ENCODE measurements at regions not wholly inside any gene's neighbourhood (a gene's known extent, or its start where the extent isn't known, plus 50 kb on each side); places are given as distances from the start of the nearest gene placed in this dataset.

DNA sequence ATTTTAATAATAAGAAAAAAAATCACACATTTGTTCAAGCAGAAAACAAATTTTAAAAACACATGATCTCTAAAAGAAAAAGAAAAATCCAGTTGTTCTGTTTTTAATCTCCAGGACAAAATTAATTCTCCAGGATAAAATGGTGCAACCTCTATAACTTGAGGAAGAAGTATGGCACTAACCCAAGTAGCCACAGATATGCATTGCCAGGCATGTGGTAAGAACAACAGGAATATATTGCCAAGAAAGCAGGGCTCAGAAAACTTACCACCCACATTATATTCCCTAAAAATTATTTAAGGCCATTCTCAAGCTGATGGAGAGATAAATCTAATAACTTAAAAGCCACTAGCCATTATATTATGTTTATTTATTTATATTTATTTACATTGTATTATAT, 295.7 kb upstream of the TMCO5A start:
- DNase-seq (ENCODE audit: low read depth): no peak
- no peak for TF ChIP-seq CTCF (conservative IDR thresholded peaks at IDR 0.05; ENCODE audit: low read depth, low read length)
- no peak overlapping the region for H3K4me3 ChIP-seq (ENCODE audit: low read depth, low read length)

GRCh38 chr15:37652646-37653417, 281.6 kb upstream of the TMCO5A start:
- H3K4me3 ChIP-seq (ENCODE audit: low read depth, low read length): no peak overlapping the region
- DNase-seq (ENCODE audit: low read depth): peak; percentile 4
- no peak for TF ChIP-seq CTCF (conservative IDR thresholded peaks at IDR 0.05; ENCODE audit: low read depth, low read length)

DNA sequence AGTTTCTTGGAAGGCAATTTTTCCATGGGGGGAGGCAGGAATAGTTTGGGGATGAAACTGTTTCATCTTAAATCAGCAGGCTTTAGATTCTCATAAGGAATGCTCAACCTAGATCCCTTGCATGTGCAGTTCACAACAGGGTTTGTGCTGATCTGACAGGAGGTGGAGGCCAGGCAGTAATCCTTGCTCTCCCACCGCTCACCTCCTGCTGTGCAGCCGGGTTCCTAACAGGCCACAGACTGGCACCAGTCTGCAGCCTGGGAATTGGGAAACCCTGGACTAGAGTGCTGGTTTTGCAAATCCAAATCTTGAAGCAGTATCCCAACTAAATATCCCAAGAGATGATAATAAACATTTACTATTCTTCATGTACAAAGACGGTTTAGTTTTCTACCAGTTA, 256.3 kb upstream of the TMCO5A start:
- H3K4me3 ChIP-seq (ENCODE audit: low read depth, low read length): no peak overlapping the region
- TF ChIP-seq CTCF (conservative IDR thresholded peaks at IDR 0.05; ENCODE audit: low read depth, low read length): no peak
- DNase-seq (ENCODE audit: low read depth): peak; percentile 2

DNA sequence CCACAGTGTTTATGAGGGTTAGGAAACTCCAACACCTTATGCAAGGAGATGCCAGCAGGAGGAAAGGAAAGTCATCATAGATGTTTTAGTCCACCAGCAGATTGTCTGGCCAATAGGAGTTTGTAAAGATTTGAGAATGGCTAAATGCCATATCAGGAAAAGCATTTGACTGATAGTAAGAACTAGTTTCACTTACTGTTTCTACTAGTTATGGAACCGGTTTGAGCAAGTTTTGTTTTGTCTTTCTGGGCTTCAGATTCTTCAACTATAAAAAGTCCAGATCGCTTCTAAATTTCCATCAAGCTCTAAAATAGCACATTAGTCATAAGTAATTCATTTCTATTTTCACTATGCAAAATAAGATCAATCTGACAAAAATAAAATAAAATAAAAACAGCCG, 254.8 kb upstream of the TMCO5A start:
- DNase-seq (ENCODE audit: low read depth): no peak
- no peak for TF ChIP-seq CTCF (conservative IDR thresholded peaks at IDR 0.05; ENCODE audit: low read depth, low read length)
- H3K4me3 ChIP-seq (ENCODE audit: low read depth, low read length): no peak overlapping the region

DNA sequence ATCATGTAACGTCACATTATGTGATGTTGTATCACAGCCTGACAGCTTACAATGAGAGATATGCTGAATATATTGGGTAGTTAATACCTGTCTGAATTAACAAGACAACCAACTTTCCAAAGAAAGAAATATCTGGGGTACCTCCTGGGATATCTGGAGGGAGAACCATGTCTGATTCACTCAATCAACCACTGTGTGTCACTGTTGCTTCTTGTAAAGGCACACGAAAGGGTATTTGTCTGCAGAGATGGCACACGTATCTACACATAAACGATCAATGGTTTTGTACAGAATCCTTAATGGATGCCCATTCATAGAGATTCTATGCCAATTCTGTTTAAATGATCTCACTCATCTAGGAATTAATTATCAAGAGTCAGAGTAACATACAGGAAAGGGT, 252.1 kb upstream of the TMCO5A start:
- DNase-seq (ENCODE audit: low read depth): peak; percentile 62
- peak; percentile 53 for TF ChIP-seq CTCF (conservative IDR thresholded peaks at IDR 0.05; ENCODE audit: low read depth, low read length)
- H3K4me3 ChIP-seq (ENCODE audit: low read depth, low read length): no peak overlapping the region

DNA sequence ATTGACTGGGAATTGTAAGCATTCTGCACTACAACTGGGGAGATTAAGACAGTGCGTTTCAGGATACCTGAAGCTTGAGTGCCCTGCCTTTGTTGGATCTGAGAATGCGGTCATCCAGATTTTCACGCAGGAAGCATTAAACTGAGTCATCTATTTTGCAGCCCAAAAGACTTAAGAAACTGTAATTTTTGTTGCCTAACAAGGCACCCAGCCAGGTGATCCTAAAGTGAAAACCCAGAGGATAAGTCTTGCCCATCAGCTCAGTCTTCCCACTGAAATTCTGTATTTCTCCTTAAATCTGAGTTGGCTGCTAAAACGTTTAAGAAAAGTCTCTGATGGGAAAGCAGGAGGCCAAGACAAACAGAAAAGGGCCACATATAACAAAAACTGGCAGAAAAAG, 242.5 kb upstream of the TMCO5A start:
- TF ChIP-seq CTCF (conservative IDR thresholded peaks at IDR 0.05; ENCODE audit: low read depth, low read length): no peak
- DNase-seq (ENCODE audit: low read depth): peak; percentile 4

DNA sequence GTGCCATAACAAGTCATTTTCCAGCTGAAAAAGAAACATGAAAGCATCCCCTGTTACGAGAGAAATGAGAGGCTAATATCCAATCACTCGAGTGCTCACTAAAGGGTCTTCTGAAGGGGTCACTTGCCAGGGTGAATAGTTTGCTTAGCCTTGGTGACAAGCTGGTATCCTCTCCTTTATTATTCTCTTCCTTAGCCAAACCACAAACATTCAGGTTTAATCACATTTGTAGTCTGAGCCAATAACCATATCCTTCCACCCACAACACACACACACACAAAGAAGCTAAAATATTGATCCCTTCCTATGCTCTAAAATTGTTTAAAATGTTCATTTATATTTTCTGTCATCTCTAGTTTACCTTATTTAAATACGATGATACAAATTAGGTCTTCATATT, 240.5 kb upstream of the TMCO5A start:
- peak; percentile 41 for DNase-seq (ENCODE audit: low read depth)
- H3K4me3 ChIP-seq (ENCODE audit: low read depth, low read length): no peak overlapping the region
- no peak for TF ChIP-seq CTCF (conservative IDR thresholded peaks at IDR 0.05; ENCODE audit: low read depth, low read length)

More for the DNA sequence above, 242.5 kb upstream of the TMCO5A start:
- H3K4me3 ChIP-seq (ENCODE audit: low read depth, low read length): no peak overlapping the region

Measured in choroid plexus epithelial cell (primary cell).